ENCODE measurements at regions not wholly inside any gene's neighbourhood (a gene's known extent, or its start where the extent isn't known, plus 50 kb on each side); places are given as distances from the start of the nearest gene placed in this dataset.

- DNase-seq (ENCODE audit: low spot score): no peak
Observed at GRCh38 chr6:7664003-7664402, 61.9 kb upstream of the BMP6 start.

- no peak for DNase-seq (ENCODE audit: low spot score)
Observed at GRCh38 chr6:7668936-7669335, 57.0 kb upstream of the BMP6 start.

- DNase-seq (ENCODE audit: low spot score): no peak
Observed at GRCh38 chr6:7669742-7670141, 56.2 kb upstream of the BMP6 start.

GRCh38 chr6:7671076-7671475 is 54.8 kb upstream of the BMP6 start:
- peak; percentile 66 for DNase-seq (ENCODE audit: low spot score)

- no peak for DNase-seq (ENCODE audit: low spot score)
Observed at GRCh38 chr6:7671581-7671980, 54.3 kb upstream of the BMP6 start.

- DNase-seq (ENCODE audit: low spot score): peak; percentile 86
Observed at GRCh38 chr6:7672066-7673062, 53.5 kb upstream of the BMP6 start.

- peak; percentile 75 for DNase-seq (ENCODE audit: low spot score)
Observed at GRCh38 chr6:7673063-7673536, 52.8 kb upstream of the BMP6 start.

GRCh38 chr6:7674291-7674690 is 51.6 kb upstream of the BMP6 start:
- DNase-seq (ENCODE audit: low spot score): no peak

- DNase-seq (ENCODE audit: low spot score): no peak
Observed at GRCh38 chr6:7675353-7675945, 50.5 kb upstream of the BMP6 start.

Data from COLO829 (cell line).